Transverse colon (tissue), 4 donors: ENCODE measurements at regions not wholly inside any gene's neighbourhood (a gene's known extent, or its start where the extent isn't known, plus 50 kb on each side); places are given as distances from the start of the nearest gene placed in this dataset.

Experiments used
- DNase-seq: peaks from one replicate; pipeline ENCODE4 v3.0.0-alpha.2; 2019
- H3K27ac ChIP-seq, 4 donors: fragments of 200-600 bp; sonication (generic); 2 replicates each; pipeline ENCODE4 v1.5.1; 2016 to 2018; ENCODE audit warnings: inconsistent platforms in 4 of 4
- H3K27me3 ChIP-seq: fragments of 200-600 bp; sonication (generic); 2 replicates; pipeline ENCODE4 v1.5.1; 2017; ENCODE audit warnings: inconsistent platforms
- H3K36me3 ChIP-seq, 4 donors: fragments of 200-600 bp; sonication (generic); 2 replicates each; pipeline ENCODE4 v1.5.1; 2017 to 2019; ENCODE audit warnings: inconsistent platforms in 4 of 4
- H3K4me1 ChIP-seq, 4 donors: fragments of 200-600 bp; sonication (generic); 2 replicates each; pipeline ENCODE4 v1.5.1; 2017 to 2020; ENCODE audit warnings: inconsistent platforms in 4 of 4
- H3K4me3 ChIP-seq, 4 donors: fragments of 200-600 bp; sonication (generic); 1 replicate in 1 of 4; 2 replicates in 3 of 4; pipeline versions ENCODE4 v1.5.1 to v1.6.1; 2017 to 2019; ENCODE audit warnings: inconsistent platforms in 4 of 4
- H3K9me3 ChIP-seq, 2 donors: fragments of 200-600 bp; sonication (generic); 2 replicates each; pipeline ENCODE4 v1.5.1; 2017 to 2019; ENCODE audit warnings: inconsistent platforms in 2 of 2
- CTCF ChIP-seq, 5 experiments: fragments of 200-600 bp in 3 of 5; fragments of 450-650 bp in 2 of 5; sonication (generic) in 3 of 5; IDR thresholded peaks; 1 replicate in 2 of 5; 2 replicates in 3 of 5; pipeline ENCODE4 v1.5.1; 2016 to 2017; ENCODE audit warnings: antibody characterized with exemption in 5 of 5, inconsistent platforms in 3 of 5, mild to moderate bottlenecking in 2 of 5, moderate library complexity in 1 of 5
- EP300 ChIP-seq: sonication (generic); formaldehyde crosslinking; IDR thresholded peaks from one replicate; pipeline ENCODE4 v1.6.1; 2017; ENCODE audit warnings: antibody characterized with exemption, low read depth
- POLR2A ChIP-seq: fragments of 450-650 bp; IDR thresholded peaks from one replicate; pipeline ENCODE4 v1.6.1; 2016; ENCODE audit warnings: antibody characterized with exemption, mild to moderate bottlenecking, moderate library complexity
- POLR2AphosphoS5 ChIP-seq, 3 donors: sonication (generic); formaldehyde crosslinking; IDR thresholded peaks; one replicate each; pipeline ENCODE4 v1.6.1; 2016; ENCODE audit warnings: antibody characterized with exemption in 3 of 3
- WGBS, 2 donors: methylation state at CpG; one replicate each; pipeline ENCODE4 v1.1.5; 2018; ENCODE audit warnings: low coverage in 1 of 2; 5-methylcytosine and 5-hydroxymethylcytosine counted together
- in situ Hi-C, 4 donors: fragments of 200-750 bp; cut with MboI; loops; one replicate each; pipeline versions ENCODE4 v1.15.0 to v1.15.1; 2017; ENCODE audit warnings: low sequenced_read_pairs in 3 of 4, low pct_ligation_motif_present in 1 of 4, low pct_unique_long_range_greater_than_20kb in 1 of 4
- intact Hi-C: fragments of 100-400 bp; cut with DNase I; formaldehyde crosslinking; loops from one replicate; pipeline ENCODE4 v1.15.1; 2023; ENCODE audit warnings: low total_unique reads

DNA sequence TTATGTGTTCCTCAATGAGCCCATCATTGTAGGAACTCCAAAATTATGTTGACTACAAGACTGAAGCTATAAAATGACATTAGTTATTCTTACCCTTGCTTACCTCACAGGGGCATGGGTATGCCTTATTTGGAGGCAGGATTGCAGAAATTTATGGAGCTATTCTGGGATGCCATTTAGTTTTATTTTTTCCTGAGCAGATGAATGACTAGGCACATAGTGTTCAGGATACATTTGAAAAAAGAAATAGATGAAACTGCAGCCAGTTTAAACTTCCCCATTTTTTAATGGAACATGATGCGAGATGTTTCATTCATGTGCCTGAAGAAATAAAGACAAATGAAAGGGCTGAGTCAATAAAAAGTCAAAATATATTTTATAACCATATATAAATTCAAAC lies 399.2 kb upstream of the JAG1 start:
- no peak for DNase-seq
- in situ Hi-C loops (no loop called here), intact Hi-C loops (no loop called here)
- H3K36me3 ChIP-seq = no peaks in the 10 kb centered on the region
- no peak overlapping the region for H3K4me3 ChIP-seq
- no peaks in the 10 kb centered on the region for H3K27me3 ChIP-seq
- H3K4me1 ChIP-seq = no peaks in the 10 kb centered on the region
- H3K27ac ChIP-seq = no peak overlapping the region
- no peak for TF ChIP-seq POLR2AphosphoS5 (IDR thresholded peaks at IDR 0.05)
- no peak for TF ChIP-seq EP300
- no peak for TF ChIP-seq POLR2A
- no peak for TF ChIP-seq CTCF (IDR thresholded peaks at IDR 0.05)
- H3K9me3 ChIP-seq = peaks cover 5 to 6% of the 10 kb centered on the region in 2 donors
- 67 to 85% methylated on average over 1 of the region's 1 CpG for WGBS, 2 donors

DNA sequence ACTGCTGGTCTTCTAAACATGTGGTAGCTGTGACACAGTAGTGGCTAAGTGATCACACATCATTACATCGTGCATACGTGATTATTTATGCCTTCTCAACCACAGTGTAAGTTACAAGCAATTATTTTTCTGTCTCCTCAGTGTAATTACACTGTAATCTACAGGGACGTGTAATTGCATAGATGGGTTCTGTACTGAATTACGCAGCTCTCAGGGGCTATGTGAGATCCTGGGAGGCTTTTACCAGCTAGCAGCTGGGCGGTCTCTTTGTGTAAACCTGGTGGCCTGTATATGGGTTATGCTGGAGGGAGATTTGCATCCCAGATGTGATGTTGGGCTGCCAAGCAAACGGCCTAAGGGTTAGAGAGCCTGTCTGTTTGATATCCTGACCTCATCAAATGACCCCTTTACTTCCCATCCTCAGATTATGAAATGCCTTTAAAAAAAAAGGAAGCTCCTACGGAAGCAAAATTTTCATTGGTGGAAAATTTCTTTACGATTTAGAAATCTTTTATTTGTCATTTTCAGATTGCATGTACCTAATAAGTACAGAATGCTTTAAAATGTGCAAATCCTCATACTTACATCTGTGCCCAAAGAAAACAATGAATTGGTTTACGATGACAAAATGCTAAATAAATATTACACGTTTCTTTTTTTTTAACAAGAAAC lies 402.8 kb upstream of the JAG1 start:
- Histone ChIP-seq H3K4me1 (no peaks in the 10 kb centered on the region), H3K9me3 (peaks cover 1 to 3% of the 10 kb centered on the region in 2 donors), H3K27me3 (no peaks in the 10 kb centered on the region), H3K27ac (no peak overlapping the region), H3K4me3 (no peak overlapping the region), H3K36me3 (no peaks in the 10 kb centered on the region)
- intact Hi-C loops = no loop called here
- DNase-seq = no peak
- WGBS, 2 donors = 63 to 76% methylated on average over 9 to 10 of the region's 10 CpGs
- in situ Hi-C loops = no loop called here
- TF ChIP-seq POLR2AphosphoS5 (IDR thresholded peaks at IDR 0.05) (no peak), CTCF (IDR thresholded peaks at IDR 0.05) (no peak), EP300 (no peak), POLR2A (no peak)

DNA sequence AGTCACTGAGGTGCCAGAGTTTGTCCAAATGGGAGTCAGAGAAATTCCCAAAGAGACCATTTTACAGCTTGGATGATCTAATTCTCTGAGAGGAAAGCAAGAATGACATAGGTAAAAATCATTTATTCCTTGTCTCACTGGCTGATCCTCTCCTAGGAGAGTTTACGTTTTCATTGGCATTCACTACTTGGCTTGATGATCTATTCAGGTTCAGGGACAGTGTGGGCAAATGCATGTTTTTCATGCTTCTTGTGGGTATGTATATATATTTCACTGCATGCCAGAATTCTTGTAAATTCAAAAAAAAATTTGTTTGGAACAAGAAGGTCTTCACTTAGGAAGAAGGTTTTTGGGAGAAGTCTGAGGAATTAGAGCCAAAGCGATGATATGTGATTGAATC lies 403.4 kb upstream of the JAG1 start:
- 67 to 86% methylated on average over 2 of the region's 2 CpGs for WGBS, 2 donors
- Histone ChIP-seq H3K4me1 (no peaks in the 10 kb centered on the region), H3K4me3 (no peak overlapping the region), H3K36me3 (no peaks in the 10 kb centered on the region), H3K27ac (no peak overlapping the region), H3K27me3 (no peaks in the 10 kb centered on the region), H3K9me3 (no peaks in the 10 kb centered on the region)
- intact Hi-C loops = no loop called here
- in situ Hi-C loops = no loop called here
- TF ChIP-seq CTCF (IDR thresholded peaks at IDR 0.05) (no peak), POLR2AphosphoS5 (IDR thresholded peaks at IDR 0.05) (no peak), POLR2A (no peak), EP300 (no peak)
- no peak for DNase-seq

- WGBS, 2 donors = 78 to 84% methylated on average over 3 of the region's 3 CpGs
- no peak for DNase-seq
- intact Hi-C loops (no loop called here), in situ Hi-C loops (no loop called here)
- Histone ChIP-seq H3K27ac (no peak overlapping the region), H3K36me3 (no peaks in the 10 kb centered on the region), H3K9me3 (no peaks in the 10 kb centered on the region), H3K27me3 (no peaks in the 10 kb centered on the region), H3K4me1 (no peaks in the 10 kb centered on the region), H3K4me3 (no peak overlapping the region)
- TF ChIP-seq POLR2A = no peak
- no peak for TF ChIP-seq POLR2AphosphoS5 (IDR thresholded peaks at IDR 0.05)
- TF ChIP-seq EP300 = no peak
- no peak for TF ChIP-seq CTCF (IDR thresholded peaks at IDR 0.05)
Measured at GRCh38 chr20:11080010-11080409, 406.2 kb upstream of the JAG1 start.
